WTC11 (cell line): ENCODE measurements at regions not wholly inside any gene's neighbourhood (a gene's known extent, or its start where the extent isn't known, plus 50 kb on each side); places are given as distances from the start of the nearest gene placed in this dataset.

Source experiments
- ATAC-seq: fragments of 200-7000 bp; cut with Tn5 transposase; 2 replicates; pipeline ENCODE4 v1.10.0; 2021; ENCODE audit warnings: mild to moderate bottlenecking, moderate library complexity
- CTCF ChIA-PET: fragments of 300-600 bp; sonication (Branson Sonifier 250); formaldehyde crosslinking; loops from one replicate; lab custom pipeline; 2021; ENCODE audit warnings: antibody characterized with exemption; lab: Charles Lee
- POLR2A ChIA-PET: fragments of 350-600 bp; sonication (Branson Sonifier 250); formaldehyde crosslinking; loops from one replicate; lab custom pipeline; 2021; ENCODE audit warnings: antibody characterized with exemption; lab: Charles Lee
- DNase-seq: peaks from one replicate; pipeline ENCODE4 v3.0.0; 2021; ENCODE audit warnings: low spot score
- H3K27ac Mint-ChIP-seq: 2 replicates; pipeline ENCODE4 v1.8.0; 2021; ENCODE audit warnings: mixed read lengths
- H3K27me3 Mint-ChIP-seq: 2 replicates; pipeline ENCODE4 v1.8.0; 2021; ENCODE audit warnings: low read depth, mild to moderate bottlenecking, moderate library complexity, mixed read lengths
- H3K36me3 Mint-ChIP-seq: 2 replicates; pipeline ENCODE4 v1.8.0; 2021; ENCODE audit warnings: mixed read lengths
- H3K4me1 Mint-ChIP-seq: 2 replicates; pipeline ENCODE4 v1.8.0; 2022; ENCODE audit warnings: mixed read lengths
- H3K4me3 Mint-ChIP-seq: 2 replicates; pipeline ENCODE4 v1.8.0; 2021; ENCODE audit warnings: mild to moderate bottlenecking, moderate library complexity, mixed read lengths
- H3K9me3 Mint-ChIP-seq: 2 replicates; pipeline ENCODE4 v1.8.0; 2021; ENCODE audit warnings: mixed read lengths
- ATF2 ChIP-seq: sonication (generic); formaldehyde crosslinking; IDR thresholded peaks from 2 replicates; pipeline ENCODE4 v1.8.1; 2022; ENCODE audit warnings: low read depth, missing genetic modification reagents, borderline replicate concordance
- ATF6 ChIP-seq: sonication (generic); formaldehyde crosslinking; IDR thresholded peaks from 2 replicates; pipeline ENCODE4 v1.8.1; 2023; ENCODE audit warnings: mild to moderate bottlenecking, missing genetic modification reagents
- CBFB ChIP-seq: sonication (generic); formaldehyde crosslinking; IDR thresholded peaks from 2 replicates; pipeline ENCODE4 v1.8.1; 2022; ENCODE audit warnings: mild to moderate bottlenecking, low read depth, missing genetic modification reagents
- CDX4 ChIP-seq: fragments of 250-450 bp; sonication (Bioruptor Pico); IDR thresholded peaks from 2 replicates; pipeline ENCODE4 v1.9.0; 2021; ENCODE audit warnings: moderate library complexity, mild to moderate bottlenecking, inconsistent platforms, borderline replicate concordance
- ETV6 ChIP-seq: sonication (generic); formaldehyde crosslinking; IDR thresholded peaks from 2 replicates; pipeline ENCODE4 v1.8.1; 2022; ENCODE audit warnings: mild to moderate bottlenecking, missing genetic modification reagents
- IRF1 ChIP-seq: sonication (generic); formaldehyde crosslinking; IDR thresholded peaks from 2 replicates; pipeline ENCODE4 v1.8.0; 2023; ENCODE audit warnings: missing genetic modification reagents
- MAX ChIP-seq: sonication (generic); formaldehyde crosslinking; IDR thresholded peaks from 2 replicates; pipeline ENCODE4 v1.8.0; 2022; ENCODE audit warnings: mild to moderate bottlenecking, missing genetic modification reagents
- MLX ChIP-seq: sonication (generic); formaldehyde crosslinking; IDR thresholded peaks from 2 replicates; pipeline ENCODE4 v1.8.1; 2023; ENCODE audit warnings: mild to moderate bottlenecking, missing genetic modification reagents, moderate library complexity
- MYBL2 ChIP-seq: sonication (generic); formaldehyde crosslinking; IDR thresholded peaks from 2 replicates; pipeline ENCODE4 v1.8.1; 2023; ENCODE audit warnings: mild to moderate bottlenecking, moderate library complexity, missing genetic modification reagents
- NR2C2 ChIP-seq: sonication (generic); formaldehyde crosslinking; IDR thresholded peaks from 2 replicates; pipeline ENCODE4 v1.8.0; 2022; ENCODE audit warnings: mild to moderate bottlenecking, missing genetic modification reagents
- PREB ChIP-seq: sonication (generic); formaldehyde crosslinking; IDR thresholded peaks from 2 replicates; pipeline ENCODE4 v1.8.1; 2022; ENCODE audit warnings: mild to moderate bottlenecking, missing genetic modification reagents, moderate library complexity, borderline replicate concordance
- SMAD3 ChIP-seq: sonication (generic); formaldehyde crosslinking; IDR thresholded peaks from 2 replicates; pipeline ENCODE4 v1.8.0; 2022; ENCODE audit warnings: missing genetic modification reagents, mild to moderate bottlenecking, borderline replicate concordance
- USF1 ChIP-seq: sonication (generic); formaldehyde crosslinking; IDR thresholded peaks from 2 replicates; pipeline ENCODE4 v1.8.0; 2022; ENCODE audit warnings: mild to moderate bottlenecking, missing genetic modification reagents
- ZBTB43 ChIP-seq: sonication (generic); formaldehyde crosslinking; IDR thresholded peaks from 2 replicates; pipeline ENCODE4 v1.8.1; 2023; ENCODE audit warnings: mild to moderate bottlenecking, missing genetic modification reagents
- ZNF138 ChIP-seq: sonication (generic); formaldehyde crosslinking; conservative IDR thresholded peaks from 2 replicates; pipeline ENCODE4 v1.8.1; 2022; ENCODE audit warnings: mild to moderate bottlenecking, moderate library complexity, missing genetic modification reagents
- ZNF317 ChIP-seq: sonication (generic); formaldehyde crosslinking; IDR thresholded peaks from 2 replicates; pipeline ENCODE4 v1.8.1; 2023; ENCODE audit warnings: low read depth, mild to moderate bottlenecking, moderate library complexity, missing genetic modification reagents, borderline replicate concordance
- ZNF396 ChIP-seq: fragments of 250-450 bp; sonication (Bioruptor Pico); IDR thresholded peaks from 2 replicates; pipeline ENCODE4 v1.8.0; 2021; ENCODE audit warnings: mild to moderate bottlenecking, moderate library complexity, borderline replicate concordance
- ZNF416 ChIP-seq: fragments of 250-450 bp; sonication (Bioruptor Pico); IDR thresholded peaks from 2 replicates; pipeline ENCODE4 v1.9.0; 2021; ENCODE audit warnings: mild to moderate bottlenecking, inconsistent platforms
- ZNF512 ChIP-seq: sonication (generic); formaldehyde crosslinking; IDR thresholded peaks from 2 replicates; pipeline ENCODE4 v1.8.1; 2022; ENCODE audit warnings: missing genetic modification reagents, borderline replicate concordance

- no peak for DNase-seq
- peaks cover 46% of the 10 kb centered on the region for H3K9me3 Mint-ChIP-seq
- H3K27ac Mint-ChIP-seq: no peak overlapping the region
- H3K4me3 Mint-ChIP-seq: no peak overlapping the region
- CTCF ChIA-PET: no interaction called here
- peaks cover 38% of the 10 kb centered on the region for H3K27me3 Mint-ChIP-seq
- POLR2A ChIA-PET: no interaction called here
- ATAC-seq: no peak
- TF ChIP-seq ZNF512 (no peak), PREB (CRISPR knock-in tag) (no peak), ETV6 (no peak), ZNF138 (CRISPR knock-in tag) (no peak), ZNF416 (CRISPR knock-in tag) (no peak), ATF2 (CRISPR knock-in tag) (no peak), ZNF317 (CRISPR knock-in tag) (no peak), ZBTB43 (CRISPR knock-in tag) (no peak), ATF6 (CRISPR knock-in tag) (no peak)
- H3K36me3 Mint-ChIP-seq: peaks cover 13% of the 10 kb centered on the region
- peaks cover 11% of the 10 kb centered on the region for H3K4me1 Mint-ChIP-seq
Observed at GRCh38 chr9:96038271-96038670, 162.8 kb downstream of the ERCC6L2 start.

- POLR2A ChIA-PET: no interaction called here
- Mint-ChIP-seq H3K27ac (no peak overlapping the region), H3K27me3 (peaks cover 36% of the 10 kb centered on the region), H3K9me3 (peaks cover 42% of the 10 kb centered on the region), H3K4me3 (no peak overlapping the region), H3K36me3 (peaks cover 11% of the 10 kb centered on the region), H3K4me1 (no peaks in the 10 kb centered on the region)
- CTCF ChIA-PET: interaction anchor here (1.8 kb wide), 1 partner anchor 8 kb away, joined by 5 read pairs; no protein-coding TSS in a partner anchor
- DNase-seq (no peak), ATAC-seq (no peak)
- TF ChIP-seq MLX (CRISPR knock-in tag): no peak
- TF ChIP-seq MAX: no peak
- TF ChIP-seq ATF6 (CRISPR knock-in tag): no peak
- TF ChIP-seq CDX4 (CRISPR knock-in tag): no peak
- no peak for TF ChIP-seq CBFB (CRISPR knock-in tag)
- TF ChIP-seq NR2C2 (CRISPR knock-in tag): no peak
- TF ChIP-seq IRF1 (CRISPR knock-in tag): no peak
- no peak for TF ChIP-seq MYBL2 (CRISPR knock-in tag)
- no peak for TF ChIP-seq ZNF396 (CRISPR knock-in tag)
- no peak for TF ChIP-seq USF1 (CRISPR knock-in tag)
- no peak for TF ChIP-seq SMAD3 (CRISPR knock-in tag)
Observed at GRCh38 chr9:96034553-96035122, 159.1 kb downstream of the ERCC6L2 start.
